SK-N-SH (cell line): ENCODE measurements at regions not wholly inside any gene's neighbourhood (a gene's known extent, or its start where the extent isn't known, plus 50 kb on each side); places are given as distances from the start of the nearest gene placed in this dataset.

Experiments
- CTCF ChIA-PET: fragments of 300-600, 350-600 bp; formaldehyde crosslinking; extraction: SDS; loops from one replicate; lab custom pipeline; 2021; lab: Yijun Ruan, JAX
- POLR2A ChIA-PET: fragments of 350-600 bp; sonication (Branson Sonifier 250); formaldehyde crosslinking; extraction: SDS; loops from one replicate; lab custom pipeline; 2020; ENCODE audit warnings: antibody characterized with exemption, inconsistent platforms; lab: Yijun Ruan, JAX
- DNase-seq: peaks from one replicate; pipeline ENCODE4 v3.0.0; 2012
- H2AFZ ChIP-seq: fragments of 200-600 bp; sonication (generic); 2 replicates; pipeline ENCODE4 v1.8.1; 2016; ENCODE audit warnings: antibody characterized with exemption, mild to moderate bottlenecking, low read depth
- H3F3A ChIP-seq: fragments of 200-600 bp; sonication (generic); replicated peaks from 2 replicates; pipeline ENCODE3; 2016; ENCODE audit warnings: antibody characterized with exemption, mild to moderate bottlenecking; ENCODE audit not compliant: insufficient read depth
- H3K27ac ChIP-seq, 2 experiments: fragments of 200-500 bp in 1 of 2; fragments of 200-600 bp in 1 of 2; sonication (Bioruptor generic) in 1 of 2; sonication (generic), shearing (Covaris generic) in 1 of 2; 2 replicates each; pipeline versions ENCODE4 v1.5.1 to v1.6.1; 2014 to 2016; ENCODE audit warnings: low read depth in 2 of 2, inconsistent platforms in 1 of 2, low read length in 1 of 2, mild to moderate bottlenecking in 1 of 2, mixed read lengths in 1 of 2
- H3K27me3 ChIP-seq: fragments of 200-600 bp; sonication (generic), shearing (Covaris generic); 2 replicates; pipeline ENCODE4 v1.6.1; 2016; ENCODE audit warnings: mixed run types; ENCODE audit not compliant: insufficient read depth
- H3K36me3 ChIP-seq, 2 experiments: fragments of 200-500 bp in 1 of 2; fragments of 200-600 bp in 1 of 2; sonication (Bioruptor generic) in 1 of 2; sonication (generic) in 1 of 2; replicated peaks in 1 of 2; 2 replicates each; pipeline versions ENCODE3 to v1.5.1; 2014 to 2016; ENCODE audit warnings: low read length in 1 of 2, mild to moderate bottlenecking in 1 of 2; ENCODE audit not compliant: insufficient read depth in 2 of 2, control insufficient read depth in 1 of 2
- H3K4me1 ChIP-seq, 2 experiments: fragments of 200-500 bp in 1 of 2; fragments of 200-600 bp in 1 of 2; sonication (Bioruptor generic) in 1 of 2; sonication (generic), shearing (Covaris generic) in 1 of 2; 2 replicates each; pipeline versions ENCODE4 v1.5.1 to v1.6.1; 2014 to 2016; ENCODE audit warnings: low read depth in 1 of 2, low read length in 1 of 2, mixed run types in 1 of 2; ENCODE audit not compliant: insufficient read depth in 2 of 2, control insufficient read depth in 1 of 2
- H3K4me2 ChIP-seq: fragments of 200-600 bp; sonication (generic), shearing (Covaris generic); 2 replicates; pipeline ENCODE4 v1.6.1; 2017; ENCODE audit warnings: mixed run types
- H3K4me3 ChIP-seq, 2 experiments: fragments of 200-500 bp in 1 of 2; fragments of 200-600 bp in 1 of 2; sonication (Bioruptor generic) in 1 of 2; sonication (generic), shearing (Covaris generic) in 1 of 2; 2 replicates each; pipeline versions ENCODE4 v1.5.1 to v1.8.1; 2014 to 2016; ENCODE audit warnings: low read depth in 2 of 2, inconsistent platforms in 1 of 2, low read length in 1 of 2, mild to moderate bottlenecking in 1 of 2, mixed read lengths in 1 of 2, moderate library complexity in 1 of 2
- H3K79me2 ChIP-seq: fragments of 200-600 bp; sonication (generic); 2 replicates; pipeline ENCODE4 v1.8.1; 2017; ENCODE audit warnings: mild to moderate bottlenecking; ENCODE audit not compliant: insufficient read depth
- H3K9ac ChIP-seq: fragments of 200-600 bp; sonication (generic); 2 replicates; pipeline ENCODE4 v1.6.1; 2017; ENCODE audit warnings: mixed run types
- H3K9me2 ChIP-seq: fragments of 200-600 bp; sonication (generic); 2 replicates; pipeline ENCODE4 v1.6.1; 2017; ENCODE audit warnings: mixed run types
- H3K9me3 ChIP-seq: fragments of 200-600 bp; sonication (generic); 2 replicates; pipeline ENCODE4 v1.6.1; 2017; ENCODE audit warnings: mixed run types, mild to moderate bottlenecking, moderate library complexity
- H4K20me1 ChIP-seq: fragments of 200-600 bp; sonication (generic); 2 replicates; pipeline ENCODE4 v1.6.1; 2017; ENCODE audit warnings: mild to moderate bottlenecking, mixed run types; ENCODE audit not compliant: insufficient read depth
- FOSL2 ChIP-seq: IDR thresholded peaks from 2 replicates; pipeline ENCODE4 v1.4.0; 2012; ENCODE audit warnings: low read depth, mild to moderate bottlenecking, moderate library complexity, borderline replicate concordance
- FOXJ3 ChIP-seq: sonication (generic); formaldehyde crosslinking; IDR thresholded peaks from 2 replicates; pipeline ENCODE4 v1.5.1; 2020; ENCODE audit warnings: mild to moderate bottlenecking, missing genetic modification reagents
- FOXM1 ChIP-seq: IDR thresholded peaks from 2 replicates; pipeline ENCODE4 v1.4.0; 2012; ENCODE audit warnings: low read depth, mild to moderate bottlenecking
- GABPA ChIP-seq: IDR thresholded peaks from 2 replicates; pipeline ENCODE4 v1.4.0; 2012; ENCODE audit warnings: low read depth, mild to moderate bottlenecking
- IRF3 ChIP-seq: fragments of 150-350 bp; IDR thresholded peaks from 2 replicates; pipeline ENCODE4 v1.6.1; 2016; ENCODE audit warnings: mild to moderate bottlenecking, low read depth, low read length
- JUND ChIP-seq: IDR thresholded peaks from 2 replicates; pipeline ENCODE4 v1.4.0; 2012
- NFIC ChIP-seq: IDR thresholded peaks from 2 replicates; pipeline ENCODE4 v1.4.0; 2012; ENCODE audit warnings: borderline replicate concordance
- RAD21 ChIP-seq: IDR thresholded peaks from 2 replicates; pipeline ENCODE4 v1.6.1; 2012; ENCODE audit warnings: mild to moderate bottlenecking, low read length
- SMC3 ChIP-seq: IDR thresholded peaks from 2 replicates; pipeline ENCODE4 v1.6.1; 2012; ENCODE audit warnings: low read depth, low read length, improper control_type of control experiment
- TAF1 ChIP-seq: IDR thresholded peaks from 2 replicates; pipeline ENCODE4 v1.6.1; 2012; ENCODE audit warnings: low read depth, mild to moderate bottlenecking, low read length, moderate library complexity, borderline replicate concordance
- TCF12 ChIP-seq: IDR thresholded peaks from 2 replicates; pipeline ENCODE4 v1.4.0; 2012
- TEAD4 ChIP-seq: IDR thresholded peaks from 2 replicates; pipeline ENCODE4 v1.4.0; 2012; ENCODE audit warnings: mild to moderate bottlenecking, borderline replicate concordance; ENCODE audit not compliant: insufficient read depth
- USF1 ChIP-seq: IDR thresholded peaks from 2 replicates; pipeline ENCODE4 v1.4.0; 2012; ENCODE audit warnings: low read depth, borderline replicate concordance
- YY1 ChIP-seq: IDR thresholded peaks from 2 replicates; pipeline ENCODE4 v1.4.0; 2012; ENCODE audit warnings: low read depth, mild to moderate bottlenecking
- ZBTB33 ChIP-seq: IDR thresholded peaks from 2 replicates; pipeline ENCODE4 v1.4.0; 2012; ENCODE audit warnings: low read depth, borderline replicate concordance
- WGBS: methylation state at CpG from one replicate; pipeline ENCODE4 v1.1.6; 2017; ENCODE audit warnings: low lambda C conversion rate; 5-methylcytosine and 5-hydroxymethylcytosine counted together
- TF ChIP-seq, protein P1 (sequence below): fragments of 150-350 bp; IDR thresholded peaks from 2 replicates; pipeline ENCODE4 v1.6.1; 2017; ENCODE audit warnings: antibody characterized with exemption, low read length, low read depth, borderline replicate concordance

GRCh38 chr19:28883241-28883693 is 329.7 kb downstream of the UQCRFS1 start (continued):
- TF ChIP-seq ZBTB33 (no peak), SMC3 (no peak), JUND (no peak), FOSL2 (no peak), FOXM1 (no peak)
- TF ChIP-seq, all 33 proteins: peak for 0

- no peak for TF ChIP-seq JUND
- TF ChIP-seq FOSL2, result no peak
- TF ChIP-seq SMC3, result no peak
- no peak for TF ChIP-seq FOXM1
- TF ChIP-seq, protein P1, sequence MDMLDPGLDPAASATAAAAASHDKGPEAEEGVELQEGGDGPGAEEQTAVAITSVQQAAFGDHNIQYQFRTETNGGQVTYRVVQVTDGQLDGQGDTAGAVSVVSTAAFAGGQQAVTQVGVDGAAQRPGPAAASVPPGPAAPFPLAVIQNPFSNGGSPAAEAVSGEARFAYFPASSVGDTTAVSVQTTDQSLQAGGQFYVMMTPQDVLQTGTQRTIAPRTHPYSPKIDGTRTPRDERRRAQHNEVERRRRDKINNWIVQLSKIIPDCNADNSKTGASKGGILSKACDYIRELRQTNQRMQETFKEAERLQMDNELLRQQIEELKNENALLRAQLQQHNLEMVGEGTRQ, result no peak
- TF ChIP-seq GABPA, result no peak
- TF ChIP-seq TCF12, result no peak
- no peak for TF ChIP-seq USF1
- no peak for TF ChIP-seq TEAD4
- TF ChIP-seq TAF1, result no peak
- no peak for TF ChIP-seq RAD21
- no peak for TF ChIP-seq NFIC
- TF ChIP-seq YY1, result no peak
- TF ChIP-seq IRF3, result no peak
- TF ChIP-seq FOXJ3, result no peak
- WGBS, result 14% methylated on average over 3 of the region's 6 CpGs
- Histone ChIP-seq H3K9me3 (no peaks in the 10 kb centered on the region), H3K27ac (no peak overlapping the region), H3K9me2 (no peaks in the 10 kb centered on the region), H3F3A (no peaks in the 10 kb centered on the region), H3K36me3 (no peaks in the 10 kb centered on the region), H3K4me3 (no peak overlapping the region), H4K20me1 (no peaks in the 10 kb centered on the region), H2AFZ (no peak overlapping the region), H3K4me1 (no peaks in the 10 kb centered on the region), H3K9ac (no peak overlapping the region), H3K27me3 (peaks cover 9% of the 10 kb centered on the region; the same call in 1 of the 2 replicates), H3K79me2 (no peaks in the 10 kb centered on the region), H3K4me2 (no peak overlapping the region)
- ChIA-PET POLR2A (no interaction called here), CTCF (interaction anchor here (0.8 to 1.7 kb wide), 3 partner anchors 10 to 714 kb away, joined by 3 to 7 read pairs (median 3); no protein-coding TSS in a partner anchor)
- no peak for DNase-seq
These were observed 330.1 kb downstream of the UQCRFS1 start for GRCh38 chr19:28882818-28883217.
